Right renal pelvis (tissue), 4 donors: ENCODE measurements at regions not wholly inside any gene's neighbourhood (a gene's known extent, or its start where the extent isn't known, plus 50 kb on each side); places are given as distances from the start of the nearest gene placed in this dataset.

ENCODE experiments used
- DNase-seq, 4 donors: peaks; one replicate each; pipeline ENCODE4 v3.0.0-alpha.2; 2013; ENCODE audit warnings: low read depth in 4 of 4, low spot score in 3 of 4, missing footprints in 1 of 4

GRCh38 chr20:59429396-59429795, 129.0 kb downstream of the EDN3 start:
- no peak for DNase-seq

- no peak for DNase-seq
Measured at GRCh38 chr20:59431014-59431413, 130.6 kb downstream of the EDN3 start.

DNA sequence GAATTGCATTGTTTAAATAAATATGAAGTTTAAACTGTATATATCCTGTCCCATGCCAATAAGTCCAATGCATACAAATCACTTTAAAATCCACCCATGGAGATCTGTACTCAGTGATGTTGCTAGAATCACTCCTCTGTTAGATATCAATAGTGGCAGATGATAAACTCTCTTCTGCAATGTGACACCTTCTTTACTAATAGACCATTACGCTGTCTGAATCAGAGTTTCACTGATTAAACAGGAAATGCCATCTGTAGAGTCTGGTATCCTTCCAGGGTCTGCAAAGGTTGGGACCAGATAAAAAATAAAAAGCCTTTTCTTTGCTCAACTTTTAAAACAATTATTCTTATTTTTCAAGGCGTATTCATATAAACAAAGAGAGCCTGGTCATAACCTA, 134.5 kb downstream of the EDN3 start:
- no peak for DNase-seq

GRCh38 chr20:59435518-59435917, 135.1 kb downstream of the EDN3 start:
- DNase-seq = no peak

DNA sequence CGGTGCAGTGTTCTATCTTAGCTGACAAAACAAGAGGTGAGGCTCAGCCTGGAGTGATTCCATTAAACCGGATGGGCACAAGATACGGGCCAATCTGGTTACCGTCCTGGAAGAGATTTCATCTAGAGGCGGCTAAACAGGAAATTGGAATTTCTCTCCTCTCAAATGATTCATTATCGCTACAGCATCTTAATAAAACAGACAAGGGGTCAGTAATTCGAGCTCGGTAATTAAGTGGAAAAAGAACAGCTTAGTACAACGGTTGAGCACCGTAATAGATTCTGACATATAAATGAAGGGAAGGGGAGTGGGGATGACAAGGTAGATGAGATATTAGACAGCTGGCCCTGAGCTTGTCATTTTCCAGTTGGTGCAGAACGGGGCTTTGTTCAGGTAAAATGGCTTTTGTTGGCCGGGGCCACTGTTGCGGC, 137.2 kb downstream of the EDN3 start:
- DNase-seq = no peak

- DNase-seq = no peak
Measured at GRCh38 chr20:59438201-59438600, 137.8 kb downstream of the EDN3 start.

GRCh38 chr20:59439243-59439642, 138.8 kb downstream of the EDN3 start:
- no peak for DNase-seq

GRCh38 chr20:59441306-59441705, 140.9 kb downstream of the EDN3 start:
- DNase-seq = no peak

DNA sequence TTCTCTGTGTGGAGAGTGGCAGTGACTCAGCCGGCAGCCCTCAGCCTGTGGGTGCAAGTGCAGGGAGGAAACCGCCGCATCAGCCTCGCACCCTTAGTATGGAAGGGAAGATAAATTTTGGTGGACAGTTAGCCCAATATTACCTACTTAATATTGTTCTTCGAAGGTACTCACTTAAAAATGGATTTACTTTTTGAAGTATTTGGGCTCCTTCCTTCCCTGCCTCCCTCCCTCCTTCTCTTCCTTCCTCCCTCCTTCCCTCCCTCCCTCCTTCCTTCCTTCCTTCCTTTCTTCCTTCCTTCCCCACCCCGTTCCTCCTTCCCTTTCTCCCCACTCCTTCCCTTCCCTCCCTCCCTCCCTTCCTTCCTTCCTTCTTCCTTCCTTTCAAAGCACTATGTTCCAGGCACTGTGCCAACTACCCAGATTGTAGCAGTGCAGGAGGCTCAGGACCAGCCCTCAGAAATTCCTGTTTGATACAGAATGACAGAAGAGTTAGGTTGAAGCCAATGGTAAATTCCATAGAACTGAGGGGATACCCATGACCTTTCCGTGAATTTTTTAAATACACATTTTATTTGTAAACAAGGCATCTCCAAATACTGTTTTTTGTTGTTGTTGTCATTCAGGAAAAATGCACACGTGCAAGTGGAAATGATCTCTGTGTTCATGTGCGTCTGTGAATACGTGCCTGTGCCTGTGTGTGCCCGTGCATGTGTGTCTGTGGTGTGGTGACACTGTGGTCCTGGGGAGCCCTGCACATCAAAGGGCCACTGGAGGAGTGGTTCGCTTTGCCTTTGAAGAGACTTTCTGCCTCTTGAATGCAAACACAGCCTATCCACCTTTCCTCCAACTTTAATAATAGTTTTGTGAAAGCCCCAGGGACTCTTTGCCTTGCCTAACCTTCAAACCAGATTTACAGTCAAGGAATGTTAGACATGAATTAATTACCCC, 141.7 kb downstream of the EDN3 start:
- DNase-seq = no peak

DNA sequence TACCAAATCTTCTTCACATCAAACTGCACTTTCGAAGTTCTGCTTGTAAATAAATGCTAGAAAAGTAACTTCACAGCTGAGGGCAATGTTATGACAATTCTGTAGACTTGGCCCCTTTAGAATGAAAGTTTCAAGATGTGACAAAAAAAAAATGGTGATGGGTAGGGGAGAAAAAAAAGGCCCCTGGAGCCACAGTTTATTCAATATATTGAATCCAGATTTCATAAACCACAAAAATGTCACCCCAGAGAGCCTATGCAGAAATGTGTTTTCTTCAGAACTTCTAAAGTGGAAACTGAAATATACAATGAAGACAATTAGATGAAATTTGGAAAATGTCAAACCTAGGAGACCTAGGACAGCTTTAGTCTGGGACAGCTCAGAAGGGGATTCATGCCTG, 143.1 kb downstream of the EDN3 start:
- no peak for DNase-seq

DNA sequence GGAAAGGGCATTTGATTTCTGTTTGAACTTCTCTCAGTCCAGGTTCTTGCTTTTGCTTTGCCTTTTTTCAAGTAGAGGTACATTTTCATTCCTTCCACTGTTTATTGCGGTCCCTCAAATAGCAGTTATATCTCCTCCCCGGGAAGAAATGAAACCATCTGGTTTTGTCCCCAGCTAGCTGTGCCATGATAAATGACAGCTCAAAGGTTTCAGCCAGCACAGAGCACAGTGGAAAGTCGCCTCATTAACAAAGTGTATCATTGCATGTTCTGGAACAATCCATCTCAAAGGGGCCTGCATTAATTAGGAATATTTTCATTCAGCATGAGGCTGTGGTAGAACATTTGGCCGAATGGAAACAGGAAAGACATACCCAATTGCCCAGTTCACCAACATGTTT, 146.0 kb downstream of the EDN3 start:
- no peak for DNase-seq

GRCh38 chr20:59448196-59448595, 147.8 kb downstream of the EDN3 start:
- no peak for DNase-seq

DNA sequence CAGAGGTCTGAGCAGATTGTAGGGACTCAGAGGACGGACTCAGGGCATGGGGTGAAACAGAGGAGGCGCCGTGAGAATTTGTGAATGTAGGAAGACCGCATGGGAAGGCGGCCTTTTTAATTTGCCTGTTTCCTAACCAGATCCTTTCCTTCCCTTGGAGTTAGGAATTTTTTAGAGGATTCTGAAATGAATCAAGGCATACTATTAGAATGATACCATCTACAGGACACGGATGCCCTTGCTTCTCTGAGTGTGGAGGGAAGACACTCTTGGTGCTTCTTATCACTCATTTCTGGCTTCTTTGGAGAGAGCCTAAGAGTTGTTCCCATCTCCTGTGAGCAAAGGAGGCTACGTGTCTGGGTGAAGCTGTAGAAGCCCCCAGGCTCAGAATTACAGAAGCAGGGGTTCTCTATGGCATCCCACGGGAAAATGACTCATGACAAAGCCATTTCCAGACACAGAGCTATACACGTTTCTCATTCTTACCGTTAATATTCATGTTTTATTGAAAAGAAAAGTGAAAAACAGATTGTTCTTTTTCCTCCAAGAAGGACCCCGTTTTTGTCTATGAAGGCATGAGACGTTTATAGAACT, 148.5 kb downstream of the EDN3 start:
- DNase-seq = no peak

- no peak for DNase-seq
Measured at GRCh38 chr20:59451066-59451630, 150.7 kb downstream of the EDN3 start.

- DNase-seq = no peak
Measured at GRCh38 chr20:59451641-59452040, 151.2 kb downstream of the EDN3 start.

DNA sequence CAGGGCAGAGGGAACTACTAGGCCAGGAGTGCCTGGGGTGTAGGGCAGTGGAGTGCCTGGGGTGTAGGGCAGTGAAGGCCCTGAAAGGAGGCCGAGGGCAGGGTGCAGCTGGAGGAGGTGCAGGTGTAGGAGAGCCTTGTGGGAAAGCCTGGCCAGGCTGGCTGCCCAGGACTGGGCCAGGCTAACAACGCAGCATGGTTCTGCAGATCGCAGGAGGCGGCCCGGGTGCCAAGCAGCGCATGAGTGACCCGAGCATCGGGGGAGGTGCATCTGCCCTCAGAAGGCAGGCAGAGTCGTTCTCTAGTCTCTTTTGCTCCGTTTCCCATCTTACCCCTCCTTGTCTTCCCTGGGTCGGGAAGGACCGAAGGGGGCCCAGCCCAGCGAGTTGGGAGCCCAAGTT, 151.5 kb upstream of the PHACTR3 start:
- DNase-seq = no peak

- no peak for DNase-seq
Measured at GRCh38 chr20:59453759-59454560, 150.4 kb upstream of the PHACTR3 start.

- DNase-seq = peak in 3 of 4 donors; percentile 29 to 41 (median 38)
Measured at GRCh38 chr20:59455402-59456341, 148.7 kb upstream of the PHACTR3 start.

GRCh38 chr20:59456342-59457279, 147.7 kb upstream of the PHACTR3 start:
- DNase-seq = no peak
